IMR-90 (cell line): ENCODE measurements at regions not wholly inside any gene's neighbourhood (a gene's known extent, or its start where the extent isn't known, plus 50 kb on each side); places are given as distances from the start of the nearest gene placed in this dataset.

Experiments used
- ATAC-seq: fragments of 200-7000 bp; cut with Tn5 transposase; 2 replicates; pipeline ENCODE4 v1.9.1; 2020; ENCODE audit warnings: low read depth, mild to moderate bottlenecking, moderate library complexity
- BruUV-seq: library from RNA; stranded (reverse); fragments of 400-500 nt; replicated peaks from 2 replicates; lab custom pipeline; 2021; lab: Mats Ljungman, UMichigan
- CTCF ChIA-PET: fragments of 300-600 bp; formaldehyde crosslinking; extraction: SDS; loops from one replicate; lab custom pipeline; 2021; ENCODE audit warnings: antibody characterized with exemption; lab: Yijun Ruan, JAX
- POLR2A ChIA-PET: fragments of 300-600 bp; sonication (Branson Sonifier 250); formaldehyde crosslinking; loops from one replicate; lab custom pipeline; 2022; ENCODE audit warnings: antibody characterized with exemption; ENCODE audit not compliant: unreplicated experiment; lab: Charles Lee
- DNase-seq: peaks from one replicate; pipeline ENCODE4 v3.0.0; 2013
- H2AFZ ChIP-seq: replicated peaks from 2 replicates; pipeline ENCODE3; 2013; ENCODE audit warnings: low read length, mild to moderate bottlenecking; ENCODE audit not compliant: poor library complexity
- H2AK5ac ChIP-seq: 2 replicates; pipeline ENCODE4 v1.6.1; 2013; ENCODE audit warnings: low read depth, low read length, inconsistent platforms
- H2AK9ac ChIP-seq: replicated peaks from 2 replicates; pipeline ENCODE3; 2013; ENCODE audit warnings: mild to moderate bottlenecking, low read depth, low read length, moderate library complexity; ENCODE audit not compliant: poor library complexity
- H2BK120ac ChIP-seq: 2 replicates; pipeline ENCODE4 v1.6.1; 2013; ENCODE audit warnings: low read depth, low read length, inconsistent platforms
- H2BK15ac ChIP-seq: 3 replicates; pipeline ENCODE4 v1.6.1; 2013; ENCODE audit warnings: low read depth, low read length, inconsistent platforms
- H2BK20ac ChIP-seq: 2 replicates; pipeline ENCODE4 v1.6.1; 2013; ENCODE audit warnings: low read depth, mild to moderate bottlenecking, inconsistent platforms, low read length, moderate library complexity
- H2BK5ac ChIP-seq: 2 replicates; pipeline ENCODE4 v1.6.1; 2013; ENCODE audit warnings: mild to moderate bottlenecking, low read depth, low read length, inconsistent platforms; ENCODE audit not compliant: poor library complexity, severe bottlenecking
- H3K14ac ChIP-seq: replicated peaks from 2 replicates; pipeline ENCODE4 v1.6.1; 2013; ENCODE audit warnings: low read depth, low read length, inconsistent platforms
- H3K18ac ChIP-seq: 2 replicates; pipeline ENCODE4 v1.6.1; 2013; ENCODE audit warnings: low read depth, low read length, control low read depth
- H3K23ac ChIP-seq: 2 replicates; pipeline ENCODE4 v1.6.1; 2013; ENCODE audit warnings: low read depth, low read length, inconsistent platforms
- H3K27ac ChIP-seq: 2 replicates; pipeline ENCODE4 v1.5.1; 2013; ENCODE audit warnings: mild to moderate bottlenecking, control low read depth, low read length; ENCODE audit not compliant: insufficient read depth
- H3K27me3 ChIP-seq: 2 replicates; pipeline ENCODE4 v1.6.1; 2013; ENCODE audit warnings: low read length; ENCODE audit not compliant: control insufficient read depth, insufficient read depth
- H3K36me3 ChIP-seq: 2 replicates; pipeline ENCODE4 v1.6.1; 2013; ENCODE audit warnings: low read length, mixed read lengths; ENCODE audit not compliant: control insufficient read depth, insufficient read depth
- H3K4ac ChIP-seq: 2 replicates; pipeline ENCODE4 v1.6.1; 2013; ENCODE audit warnings: low read depth, low read length, inconsistent platforms
- H3K4me1 ChIP-seq: 2 replicates; pipeline ENCODE4 v1.6.1; 2013; ENCODE audit warnings: low read length, mixed read lengths; ENCODE audit not compliant: control insufficient read depth, insufficient read depth
- H3K4me2 ChIP-seq: 2 replicates; pipeline ENCODE4 v1.6.1; 2013; ENCODE audit warnings: low read depth, mild to moderate bottlenecking, control low read depth, low read length, moderate library complexity
- H3K4me3 ChIP-seq: 2 replicates; pipeline ENCODE4 v1.5.1; 2013; ENCODE audit warnings: low read depth, mild to moderate bottlenecking, control low read depth, low read length, moderate library complexity; ENCODE audit not compliant: insufficient read depth
- H3K56ac ChIP-seq: 2 replicates; pipeline ENCODE4 v1.6.1; 2013; ENCODE audit warnings: low read length, inconsistent platforms; ENCODE audit not compliant: insufficient read depth; ENCODE audit errors: extremely low read depth
- H3K79me1 ChIP-seq, 2 experiments: 2 replicates each; pipeline ENCODE4 v1.6.1; 2013; ENCODE audit warnings: low read length in 2 of 2, inconsistent platforms in 1 of 2, low read depth in 1 of 2
- H3K9ac ChIP-seq: 2 replicates; pipeline ENCODE4 v1.6.1; 2013; ENCODE audit warnings: low read depth, low read length, control low read depth
- H3K9me1 ChIP-seq: 2 replicates; pipeline ENCODE4 v1.6.1; 2013; ENCODE audit warnings: low read length, inconsistent platforms; ENCODE audit not compliant: insufficient read depth
- H3K9me3 ChIP-seq: 2 replicates; pipeline ENCODE4 v1.6.1; 2013; ENCODE audit warnings: low read length; ENCODE audit not compliant: control insufficient read depth, insufficient read depth
- H4K20me1 ChIP-seq: 2 replicates; pipeline ENCODE4 v1.6.1; 2013; ENCODE audit warnings: low read length, inconsistent platforms; ENCODE audit not compliant: insufficient read depth
- H4K5ac ChIP-seq: 2 replicates; pipeline ENCODE4 v1.6.1; 2013; ENCODE audit warnings: mild to moderate bottlenecking, low read depth, low read length, control low read depth
- H4K8ac ChIP-seq, 2 experiments: 2 replicates each; pipeline ENCODE4 v1.6.1; 2013; ENCODE audit warnings: low read depth in 2 of 2, low read length in 2 of 2, control low read depth in 1 of 2, inconsistent platforms in 1 of 2
- H4K91ac ChIP-seq: 2 replicates; pipeline ENCODE4 v1.6.1; 2013; ENCODE audit warnings: low read depth, low read length, inconsistent platforms; ENCODE audit not compliant: insufficient read depth
- BHLHE40 ChIP-seq: fragments of 150-350 bp; IDR thresholded peaks from 2 replicates; pipeline ENCODE4 v1.6.1; 2016; ENCODE audit warnings: mild to moderate bottlenecking, low read depth, low read length
- CEBPB ChIP-seq: IDR thresholded peaks from 2 replicates; pipeline ENCODE4 v1.6.1; 2012; ENCODE audit warnings: low read depth, low read length, improper control_type of control experiment
- CHD1 ChIP-seq: IDR thresholded peaks from 2 replicates; pipeline ENCODE4 v1.6.1; 2012; ENCODE audit warnings: low read depth, low read length, improper control_type of control experiment
- CTCF ChIP-seq: conservative IDR thresholded peaks from 2 replicates; pipeline ENCODE4 v1.5.1; 2012; ENCODE audit warnings: mild to moderate bottlenecking, low read depth, low read length, improper control_type of control experiment
- FOS ChIP-seq: fragments of 150-350 bp; IDR thresholded peaks from 2 replicates; pipeline ENCODE4 v1.6.1; 2016; ENCODE audit warnings: low read depth, low read length
- MAFK ChIP-seq: IDR thresholded peaks from 2 replicates; pipeline ENCODE4 v1.6.1; 2012; ENCODE audit warnings: low read depth, low read length, improper control_type of control experiment
- MAZ ChIP-seq: IDR thresholded peaks from 2 replicates; pipeline ENCODE4 v1.6.1; 2012; ENCODE audit warnings: low read depth, mild to moderate bottlenecking, low read length, improper control_type of control experiment, moderate library complexity, borderline replicate concordance
- MXI1 ChIP-seq: IDR thresholded peaks from 2 replicates; pipeline ENCODE4 v1.6.1; 2012; ENCODE audit warnings: low read depth, mild to moderate bottlenecking, low read length, moderate library complexity, borderline replicate concordance
- NFE2L2 ChIP-seq: fragments of 150-350 bp; IDR thresholded peaks from 2 replicates; pipeline ENCODE4 v1.6.1; 2016; ENCODE audit warnings: low read depth, mild to moderate bottlenecking, low read length
- POLR2A ChIP-seq: IDR thresholded peaks from 2 replicates; pipeline ENCODE4 v1.6.1; 2012; ENCODE audit warnings: mild to moderate bottlenecking, low read depth, low read length
- RAD21 ChIP-seq: IDR thresholded peaks from 2 replicates; pipeline ENCODE4 v1.6.1; 2012; ENCODE audit warnings: low read length, improper control_type of control experiment
- RCOR1 ChIP-seq: IDR thresholded peaks from 2 replicates; pipeline ENCODE4 v1.6.1; 2012; ENCODE audit warnings: mild to moderate bottlenecking, low read length, improper control_type of control experiment; ENCODE audit not compliant: insufficient replicate concordance
- RFX5 ChIP-seq: IDR thresholded peaks from 2 replicates; pipeline ENCODE4 v1.8.0; 2012; ENCODE audit warnings: low read depth, mild to moderate bottlenecking, low read length, moderate library complexity
- SMC3 ChIP-seq: fragments of 150-350 bp; IDR thresholded peaks from 2 replicates; pipeline ENCODE4 v1.6.1; 2016; ENCODE audit warnings: low read depth, mild to moderate bottlenecking, antibody characterized with exemption, low read length, moderate library complexity
- USF2 ChIP-seq: fragments of 150-350 bp; IDR thresholded peaks from 2 replicates; pipeline ENCODE4 v1.6.1; 2017; ENCODE audit warnings: mild to moderate bottlenecking, antibody characterized with exemption, low read length, low read depth
- WGBS, 2 experiments: methylation state at CpG; one replicate each; pipeline versions ENCODE4 v1.1.5 to v1.1.7; 2013; ENCODE audit warnings: missing lambda C conversion rate in 2 of 2; ENCODE audit not compliant: insufficient read length in 1 of 2; ENCODE audit errors: extremely low coverage in 2 of 2; 5-methylcytosine and 5-hydroxymethylcytosine counted together
- dilution Hi-C: fragments of 300-500 bp; cut with HindIII; formaldehyde crosslinking; loops from one replicate; pipeline ENCODE4 v1.14.3; 2018; ENCODE audit warnings: low sequenced_read_pairs; ENCODE audit not compliant: unreplicated experiment
- in situ Hi-C: fragments of 300-500 bp; cut with MboI; formaldehyde crosslinking; loops from 3 replicates; pipeline ENCODE4 v1.14.3; 2019; ENCODE audit warnings: low sequenced_read_pairs, inconsistent platforms, mixed read lengths
- intact Hi-C: fragments of 100-400 bp; cut with micrococcal nuclease; formaldehyde crosslinking; loops from 2 replicates; pipeline ENCODE4 v1.10.0; 2022

- Histone ChIP-seq H3K9me1 (no peaks in the 10 kb centered on the region), H3K4me1 (no peaks in the 10 kb centered on the region), H3K9me3 (no peaks in the 10 kb centered on the region), H3K18ac (no peak overlapping the region), H3K4me3 (no peak overlapping the region), H2BK5ac (no peak overlapping the region), H4K8ac (no peak overlapping the region), H3K79me1 (no peaks in the 10 kb centered on the region), H2AFZ (no peak overlapping the region), H3K27me3 (peaks cover 6% of the 10 kb centered on the region; the same call in 1 of the 2 replicates), H2BK20ac (no peak overlapping the region), H3K9ac (no peak overlapping the region), H2AK5ac (no peak overlapping the region), H2BK120ac (no peak overlapping the region), H3K36me3 (no peaks in the 10 kb centered on the region), H4K91ac (no peak overlapping the region), H4K5ac (no peak overlapping the region), H3K56ac (no peak overlapping the region), H4K20me1 (no peaks in the 10 kb centered on the region), H3K23ac (no peak overlapping the region), H2AK9ac (no peak overlapping the region), H3K14ac (no peak overlapping the region), H3K27ac (no peak overlapping the region), H3K4ac (no peak overlapping the region), H3K4me2 (no peak overlapping the region), H2BK15ac (no peak overlapping the region)
- dilution Hi-C loops: no loop called here
- intact Hi-C loops: no loop called here
- DNase-seq (no peak), ATAC-seq (no peak)
- TF ChIP-seq RFX5 (no peak), NFE2L2 (no peak), BHLHE40 (no peak), FOS (no peak), POLR2A (no peak), RAD21 (no peak), MAZ (no peak), RCOR1 (no peak), USF2 (no peak), CHD1 (no peak), CEBPB (no peak), SMC3 (no peak), MXI1 (no peak), MAFK (no peak), CTCF (no peak)
- 26% methylated on average over 5 of the region's 13 CpGs; no CpG with 5 or more reads in 1 of the 2 experiments for WGBS, 2 experiments
- in situ Hi-C loops: no loop called here
- ChIA-PET CTCF (no interaction called here), POLR2A (no interaction called here)
- no TSS peak for BruUV-seq
Observed at GRCh38 chr20:47875297-47876025, 90.2 kb upstream of the SULF2 start.
